HepG2 (cell line): ENCODE measurements at regions not wholly inside any gene's neighbourhood (a gene's known extent, or its start where the extent isn't known, plus 50 kb on each side); places are given as distances from the start of the nearest gene placed in this dataset.

Source experiments
- ATAC-seq: fragments of 200-7000 bp; cut with Tn5 transposase; 3 replicates; pipeline ENCODE4 v1.9.1; 2020; ENCODE audit warnings: mild to moderate bottlenecking, moderate library complexity
- BruUV-seq: library from RNA; stranded (reverse); fragments of 400-500 nt; replicated peaks from 2 replicates; lab custom pipeline; 2021; lab: Mats Ljungman, UMichigan
- CTCF ChIA-PET: fragments of 300-600 bp; formaldehyde crosslinking; extraction: SDS; loops from one replicate; lab custom pipeline; 2021; ENCODE audit warnings: low total read pairs, inconsistent platforms, low intra/inter-chr PET ratio; lab: Yijun Ruan, JAX
- POLR2A ChIA-PET: fragments of 350-600 bp; sonication (Branson Sonifier 250); formaldehyde crosslinking; loops from one replicate; lab custom pipeline; 2020; ENCODE audit warnings: antibody characterized with exemption, inconsistent platforms; lab: Yijun Ruan, JAX
- DNase-seq: peaks from one replicate; pipeline ENCODE4 v3.0.0-alpha.2; 2015; ENCODE audit warnings: low spot score
- FAIRE-seq: peaks from 3 replicates; lab custom pipeline; 2011; peaks lifted over from hg19 to GRCh38; lab: Jason Lieb, UNC
- H2AFZ ChIP-seq: one replicate; pipeline ENCODE4 v1.6.1; 2011; ENCODE audit warnings: low read length, inconsistent platforms
- H3K27ac ChIP-seq: fragments of 300-600 bp; 3 replicates; pipeline ENCODE4 v1.8.0; 2011; ENCODE audit warnings: mixed run types, mild to moderate bottlenecking, mixed read lengths, low read length, inconsistent platforms; ENCODE audit not compliant: insufficient read depth; ENCODE audit errors: extremely low read length
- H3K27me3 ChIP-seq, 2 experiments: fragments of 200-600 bp in 1 of 2; 2 replicates in 1 of 2; 3 replicates in 1 of 2; pipeline versions ENCODE4 v1.6.0 to v1.8.0; 2011; ENCODE audit warnings: low read length in 2 of 2, mild to moderate bottlenecking in 2 of 2, moderate library complexity in 2 of 2, inconsistent platforms in 1 of 2; ENCODE audit not compliant: insufficient read depth in 2 of 2, control insufficient read depth in 1 of 2
- H3K36me3 ChIP-seq, 2 experiments: fragments of 200-600 bp in 1 of 2; replicated peaks in 1 of 2; 2 replicates in 1 of 2; 3 replicates in 1 of 2; pipeline versions ENCODE4 v1.5.1 to v1.8.0; 2011; ENCODE audit warnings: low read length in 2 of 2, inconsistent platforms in 1 of 2; ENCODE audit not compliant: insufficient read depth in 2 of 2, control insufficient read depth in 1 of 2
- H3K4me1 ChIP-seq: 2 replicates; pipeline ENCODE4 v1.5.1; 2012; ENCODE audit warnings: low read length, inconsistent platforms; ENCODE audit not compliant: insufficient read depth
- H3K4me2 ChIP-seq: 2 replicates; pipeline ENCODE4 v1.6.0; 2011; ENCODE audit warnings: low read depth, low read length, inconsistent platforms
- H3K4me3 ChIP-seq, 3 experiments: fragments of 200-600 bp in 1 of 3; sonication (generic), shearing (Covaris generic) in 1 of 3; replicated peaks in 1 of 3; 2 replicates each; pipeline ENCODE4 v1.5.1; 2011 to 2016; ENCODE audit warnings: low read length in 3 of 3, inconsistent platforms in 2 of 3, low read depth in 2 of 3, mild to moderate bottlenecking in 2 of 3, control low read depth in 1 of 3, mixed read lengths in 1 of 3; ENCODE audit not compliant: insufficient read depth in 1 of 3
- H3K79me2 ChIP-seq: one replicate; pipeline ENCODE4 v1.6.1; 2011; ENCODE audit warnings: low read length, inconsistent platforms; ENCODE audit not compliant: insufficient read depth
- H3K9ac ChIP-seq: 2 replicates; pipeline ENCODE4 v1.6.0; 2011; ENCODE audit warnings: mild to moderate bottlenecking, low read depth, low read length, inconsistent platforms; ENCODE audit not compliant: insufficient read depth
- H3K9me3 ChIP-seq: 2 replicates; pipeline ENCODE4 v1.5.1; 2012; ENCODE audit warnings: mild to moderate bottlenecking, low read length
- H4K20me1 ChIP-seq: 2 replicates; pipeline ENCODE4 v1.6.0; 2011; ENCODE audit warnings: inconsistent platforms, mild to moderate bottlenecking, low read length, moderate library complexity; ENCODE audit not compliant: insufficient read depth
- RARA ChIP-seq: IDR thresholded peaks from 2 replicates; pipeline ENCODE4 v1.6.1; 2016; ENCODE audit warnings: missing genetic modification reagents, missing compliant biosample characterization
- ZNF121 ChIP-seq: sonication (generic); formaldehyde crosslinking; IDR thresholded peaks from 2 replicates; pipeline ENCODE4 v1.5.0; 2020; ENCODE audit warnings: mild to moderate bottlenecking, missing genetic modification reagents
- WGBS: methylation state at CpG from one replicate; pipeline ENCODE4 v1.1.6; 2017; ENCODE audit warnings: low lambda C conversion rate; 5-methylcytosine and 5-hydroxymethylcytosine counted together
- in situ Hi-C: cut with HindIII; loops from 2 replicates; pipeline ENCODE4 v1.10.0; 2017; ENCODE audit warnings: low pct_unique_long_range_greater_than_20kb; ENCODE audit not compliant: extremely low pct_ligation_motif_present
- intact Hi-C: fragments of 100-400 bp; cut with micrococcal nuclease; formaldehyde crosslinking; loops from one replicate; pipeline ENCODE4 v1.10.0; 2022; ENCODE audit not compliant: unreplicated experiment
- TF ChIP-seq, protein P1 (sequence below): sonication (generic); formaldehyde crosslinking; IDR thresholded peaks from 2 replicates; pipeline ENCODE4 v1.4.0; 2020; ENCODE audit warnings: missing genetic modification reagents, borderline replicate concordance

DNA sequence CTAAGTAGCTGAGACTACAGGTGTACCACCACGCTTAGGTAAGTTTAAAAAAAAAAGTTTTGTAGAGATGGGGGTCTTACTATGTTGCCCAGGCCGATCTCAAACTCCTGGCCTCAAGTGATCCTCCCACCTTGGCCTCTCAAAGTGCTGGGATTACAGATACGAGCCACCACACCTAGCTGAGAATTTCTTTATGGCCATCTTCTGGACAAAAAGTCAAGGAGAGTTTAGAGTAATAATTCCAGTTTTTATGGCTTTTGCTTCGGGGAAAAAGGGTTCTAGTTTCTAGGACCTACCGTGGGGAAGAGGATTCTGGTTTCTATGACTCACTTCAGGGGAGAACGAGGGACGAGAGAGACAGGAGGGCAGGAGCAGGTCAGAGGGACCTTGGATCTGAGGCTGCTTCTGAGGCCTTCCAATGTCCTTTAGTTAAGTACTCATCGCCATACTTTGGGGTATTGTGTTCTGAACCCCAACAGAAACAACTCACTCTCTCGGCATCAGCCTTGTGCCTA is 69.3 kb upstream of the IER3 start:
- CTCF ChIA-PET: no interaction called here
- intact Hi-C loops: no loop called here

More for the DNA sequence above, 69.3 kb upstream of the IER3 start:
- POLR2A ChIA-PET: interaction anchor here (0.8 to 4.9 kb wide), 6 partner anchors 9 to 69 kb away, joined by 3 to 24 read pairs (median 3); partner anchors contain the start of gene IER3
- 0 out of 2 replicates have a peak, but pooled peaks have one; percentile 49 for TF ChIP-seq ZNF121 (CRISPR knock-in tag)
- peak; percentile 58; the same call in 1 of the 2 replicates for TF ChIP-seq RARA (CRISPR knock-in tag)
- TF ChIP-seq, protein P1, sequence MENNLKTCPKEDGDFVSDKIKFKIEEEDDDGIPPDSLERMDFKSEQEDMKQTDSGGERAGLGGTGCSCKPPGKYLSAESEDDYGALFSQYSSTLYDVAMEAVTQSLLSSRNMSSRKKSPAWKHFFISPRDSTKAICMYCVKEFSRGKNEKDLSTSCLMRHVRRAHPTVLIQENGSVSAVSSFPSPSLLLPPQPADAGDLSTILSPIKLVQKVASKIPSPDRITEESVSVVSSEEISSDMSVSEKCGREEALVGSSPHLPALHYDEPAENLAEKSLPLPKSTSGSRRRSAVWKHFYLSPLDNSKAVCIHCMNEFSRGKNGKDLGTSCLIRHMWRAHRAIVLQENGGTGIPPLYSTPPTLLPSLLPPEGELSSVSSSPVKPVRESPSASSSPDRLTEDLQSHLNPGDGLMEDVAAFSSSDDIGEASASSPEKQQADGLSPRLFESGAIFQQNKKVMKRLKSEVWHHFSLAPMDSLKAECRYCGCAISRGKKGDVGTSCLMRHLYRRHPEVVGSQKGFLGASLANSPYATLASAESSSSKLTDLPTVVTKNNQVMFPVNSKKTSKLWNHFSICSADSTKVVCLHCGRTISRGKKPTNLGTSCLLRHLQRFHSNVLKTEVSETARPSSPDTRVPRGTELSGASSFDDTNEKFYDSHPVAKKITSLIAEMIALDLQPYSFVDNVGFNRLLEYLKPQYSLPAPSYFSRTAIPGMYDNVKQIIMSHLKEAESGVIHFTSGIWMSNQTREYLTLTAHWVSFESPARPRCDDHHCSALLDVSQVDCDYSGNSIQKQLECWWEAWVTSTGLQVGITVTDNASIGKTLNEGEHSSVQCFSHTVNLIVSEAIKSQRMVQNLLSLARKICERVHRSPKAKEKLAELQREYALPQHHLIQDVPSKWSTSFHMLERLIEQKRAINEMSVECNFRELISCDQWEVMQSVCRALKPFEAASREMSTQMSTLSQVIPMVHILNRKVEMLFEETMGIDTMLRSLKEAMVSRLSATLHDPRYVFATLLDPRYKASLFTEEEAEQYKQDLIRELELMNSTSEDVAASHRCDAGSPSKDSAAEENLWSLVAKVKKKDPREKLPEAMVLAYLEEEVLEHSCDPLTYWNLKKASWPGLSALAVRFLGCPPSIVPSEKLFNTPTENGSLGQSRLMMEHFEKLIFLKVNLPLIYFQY (CRISPR knock-in tag): no peak
- FAIRE-seq (no peak), ATAC-seq (no peak; the same call in 2 of the 3 replicates), DNase-seq (no peak)
- no peaks in the 10 kb centered on the region for H3K36me3 ChIP-seq
- WGBS: 63% methylated on average over 9 of the region's 9 CpGs
- H2AFZ ChIP-seq: no peak overlapping the region
- no peak overlapping the region for H3K9ac ChIP-seq
- H3K4me2 ChIP-seq: no peak overlapping the region; the same call in 1 of the 2 replicates
- H3K27ac ChIP-seq: no peak overlapping the region
- no peak overlapping the region for H3K4me3 ChIP-seq
- in situ Hi-C loops: no loop called here
- no peaks in the 10 kb centered on the region for H4K20me1 ChIP-seq
- peaks cover 45% of the 10 kb centered on the region for H3K4me1 ChIP-seq
- H3K79me2 ChIP-seq: no peaks in the 10 kb centered on the region
- no peaks in the 10 kb centered on the region for H3K9me3 ChIP-seq
- no peaks in the 10 kb centered on the region for H3K27me3 ChIP-seq
- BruUV-seq: no TSS peak
